ENCODE measurements at regions not wholly inside any gene's neighbourhood (a gene's known extent, or its start where the extent isn't known, plus 50 kb on each side); places are given as distances from the start of the nearest gene placed in this dataset.

- DNase-seq, result peak in 1 of 2 donors; percentile 55
- Histone ChIP-seq H4K8ac (ENCODE audit: low read depth, low read length) (no peak overlapping the region), H3K27ac (ENCODE audit: low read depth, low read length) (no peak overlapping the region), H4K12ac (ENCODE audit: low read depth, low read length) (no peak overlapping the region), H2BK5ac (ENCODE audit: low read depth, low read length, poor library complexity) (no peak overlapping the region), H3K4me1 (ENCODE audit: control insufficient read depth in 1 of 2, insufficient read depth in 2 of 2, low read length in 2 of 2) (no peaks in the 10 kb centered on the region), H4K91ac (ENCODE audit: low read depth, low read length) (no peak overlapping the region), H3K4me3 (ENCODE audit: low read depth, low read length) (no peak overlapping the region), H2BK120ac (ENCODE audit: insufficient read depth, low read length, poor library complexity) (no peak overlapping the region), H3K14ac (ENCODE audit: low read length) (no peak overlapping the region), H2AFZ (ENCODE audit: insufficient read depth, low read length, poor library complexity) (no peak overlapping the region), H3K4me2 (ENCODE audit: low read length) (no peak overlapping the region), H3K27me3 (ENCODE audit: insufficient read depth, low read length) (no peaks in the 10 kb centered on the region), H3K4ac (ENCODE audit: low read depth, low read length) (no peak overlapping the region), H3K79me1 (ENCODE audit: low read length) (no peaks in the 10 kb centered on the region), H3K36me3 (ENCODE audit: control insufficient read depth in 1 of 2, insufficient read depth in 2 of 2, low read length in 2 of 2) (no peaks in the 10 kb centered on the region), H3K9me3 (ENCODE audit: insufficient read depth, low read depth, low read length) (no peaks in the 10 kb centered on the region), H3K18ac (ENCODE audit: low read length) (no peak overlapping the region), H2BK12ac (ENCODE audit: low read length) (no peak overlapping the region), H3K79me2 (ENCODE audit: control insufficient read depth, insufficient read depth, low read length, poor library complexity) (no peaks in the 10 kb centered on the region), H2AK5ac (ENCODE audit: low read length) (no peak overlapping the region), H3K23ac (ENCODE audit: low read length) (no peak overlapping the region), H3K9ac (ENCODE audit: low read length) (no peak overlapping the region)
- no CpG with 5 or more reads among the region's 20 CpGs for WGBS (ENCODE audit: extremely low coverage, insufficient coverage, insufficient read length)
These were observed 237.8 kb upstream of the DAPK1 start for GRCh38 chr9:87259543-87260518.

GRCh38 chr9:87263291-87263690 lies 234.4 kb upstream of the DAPK1 start:
- Histone ChIP-seq H2AK5ac (ENCODE audit: low read length) (no peak overlapping the region), H3K36me3 (ENCODE audit: control insufficient read depth in 1 of 2, insufficient read depth in 2 of 2, low read length in 2 of 2) (no peaks in the 10 kb centered on the region), H3K27me3 (ENCODE audit: insufficient read depth, low read length) (no peaks in the 10 kb centered on the region), H2BK12ac (ENCODE audit: low read length) (no peak overlapping the region), H3K4me2 (ENCODE audit: low read length) (no peak overlapping the region), H3K4me1 (ENCODE audit: control insufficient read depth in 1 of 2, insufficient read depth in 2 of 2, low read length in 2 of 2) (no peaks in the 10 kb centered on the region), H4K12ac (ENCODE audit: low read depth, low read length) (no peak overlapping the region), H2BK120ac (ENCODE audit: insufficient read depth, low read length, poor library complexity) (no peak overlapping the region), H3K79me2 (ENCODE audit: control insufficient read depth, insufficient read depth, low read length, poor library complexity) (no peaks in the 10 kb centered on the region), H2BK5ac (ENCODE audit: low read depth, low read length, poor library complexity) (no peak overlapping the region), H4K8ac (ENCODE audit: low read depth, low read length) (no peak overlapping the region), H3K23ac (ENCODE audit: low read length) (no peak overlapping the region), H2AFZ (ENCODE audit: insufficient read depth, low read length, poor library complexity) (no peak overlapping the region), H3K9me3 (ENCODE audit: insufficient read depth, low read depth, low read length) (no peaks in the 10 kb centered on the region), H3K9ac (ENCODE audit: low read length) (no peak overlapping the region), H3K18ac (ENCODE audit: low read length) (no peak overlapping the region), H3K79me1 (ENCODE audit: low read length) (no peaks in the 10 kb centered on the region), H3K27ac (ENCODE audit: low read depth, low read length) (no peak overlapping the region), H3K4me3 (ENCODE audit: low read depth, low read length) (no peak overlapping the region), H3K14ac (ENCODE audit: low read length) (no peak overlapping the region), H4K91ac (ENCODE audit: low read depth, low read length) (no peak overlapping the region), H3K4ac (ENCODE audit: low read depth, low read length) (no peak overlapping the region)
- no CpG with 5 or more reads among the region's 9 CpGs for WGBS (ENCODE audit: extremely low coverage, insufficient coverage, insufficient read length)
- DNase-seq, result peak; percentile 48 to 64

- Histone ChIP-seq H3K27ac (ENCODE audit: low read depth, low read length) (no peak overlapping the region), H3K4ac (ENCODE audit: low read depth, low read length) (no peak overlapping the region), H3K23ac (ENCODE audit: low read length) (no peak overlapping the region), H2BK12ac (ENCODE audit: low read length) (no peak overlapping the region), H4K12ac (ENCODE audit: low read depth, low read length) (no peak overlapping the region), H2BK5ac (ENCODE audit: low read depth, low read length, poor library complexity) (no peak overlapping the region), H2BK120ac (ENCODE audit: insufficient read depth, low read length, poor library complexity) (no peak overlapping the region), H3K79me1 (ENCODE audit: low read length) (no peaks in the 10 kb centered on the region), H3K4me1 (ENCODE audit: control insufficient read depth in 1 of 2, insufficient read depth in 2 of 2, low read length in 2 of 2) (no peaks in the 10 kb centered on the region), H2AK5ac (ENCODE audit: low read length) (no peak overlapping the region), H3K27me3 (ENCODE audit: insufficient read depth, low read length) (no peaks in the 10 kb centered on the region), H4K91ac (ENCODE audit: low read depth, low read length) (no peak overlapping the region), H3K36me3 (ENCODE audit: control insufficient read depth in 1 of 2, insufficient read depth in 2 of 2, low read length in 2 of 2) (no peaks in the 10 kb centered on the region), H3K4me3 (ENCODE audit: low read depth, low read length) (no peak overlapping the region), H2AFZ (ENCODE audit: insufficient read depth, low read length, poor library complexity) (no peak overlapping the region), H3K79me2 (ENCODE audit: control insufficient read depth, insufficient read depth, low read length, poor library complexity) (no peaks in the 10 kb centered on the region), H3K9ac (ENCODE audit: low read length) (no peak overlapping the region), H3K18ac (ENCODE audit: low read length) (no peak overlapping the region), H3K14ac (ENCODE audit: low read length) (no peak overlapping the region), H3K9me3 (ENCODE audit: insufficient read depth, low read depth, low read length) (no peaks in the 10 kb centered on the region), H4K8ac (ENCODE audit: low read depth, low read length) (no peak overlapping the region), H3K4me2 (ENCODE audit: low read length) (no peak overlapping the region)
- no CpG with 5 or more reads among the region's 1 CpG for WGBS (ENCODE audit: extremely low coverage, insufficient coverage, insufficient read length)
- no peak for DNase-seq
These were observed 231.0 kb upstream of the DAPK1 start for GRCh38 chr9:87266697-87267096.

- Histone ChIP-seq H2BK5ac (ENCODE audit: low read depth, low read length, poor library complexity) (no peak overlapping the region), H4K12ac (ENCODE audit: low read depth, low read length) (no peak overlapping the region), H3K14ac (ENCODE audit: low read length) (no peak overlapping the region), H2BK120ac (ENCODE audit: insufficient read depth, low read length, poor library complexity) (no peak overlapping the region), H3K36me3 (ENCODE audit: control insufficient read depth in 1 of 2, insufficient read depth in 2 of 2, low read length in 2 of 2) (no peaks in the 10 kb centered on the region), H3K4ac (ENCODE audit: low read depth, low read length) (no peak overlapping the region), H3K79me2 (ENCODE audit: control insufficient read depth, insufficient read depth, low read length, poor library complexity) (no peaks in the 10 kb centered on the region), H4K91ac (ENCODE audit: low read depth, low read length) (no peak overlapping the region), H3K4me1 (ENCODE audit: control insufficient read depth in 1 of 2, insufficient read depth in 2 of 2, low read length in 2 of 2) (no peaks in the 10 kb centered on the region), H4K8ac (ENCODE audit: low read depth, low read length) (no peak overlapping the region), H3K18ac (ENCODE audit: low read length) (no peak overlapping the region), H2AFZ (ENCODE audit: insufficient read depth, low read length, poor library complexity) (no peak overlapping the region), H3K9ac (ENCODE audit: low read length) (no peak overlapping the region), H2BK12ac (ENCODE audit: low read length) (no peak overlapping the region), H3K27me3 (ENCODE audit: insufficient read depth, low read length) (no peaks in the 10 kb centered on the region), H3K9me3 (ENCODE audit: insufficient read depth, low read depth, low read length) (no peaks in the 10 kb centered on the region), H2AK5ac (ENCODE audit: low read length) (no peak overlapping the region), H3K27ac (ENCODE audit: low read depth, low read length) (no peak overlapping the region), H3K4me3 (ENCODE audit: low read depth, low read length) (no peak overlapping the region), H3K23ac (ENCODE audit: low read length) (no peak overlapping the region), H3K4me2 (ENCODE audit: low read length) (no peak overlapping the region), H3K79me1 (ENCODE audit: low read length) (no peaks in the 10 kb centered on the region)
- WGBS (ENCODE audit: extremely low coverage, insufficient coverage, insufficient read length), result no CpG with 5 or more reads among the region's 15 CpGs
- no peak for DNase-seq
These were observed 230.2 kb upstream of the DAPK1 start for GRCh38 chr9:87267251-87268070.
